Loucy (cell line): ENCODE measurements at regions not wholly inside any gene's neighbourhood (a gene's known extent, or its start where the extent isn't known, plus 50 kb on each side); places are given as distances from the start of the nearest gene placed in this dataset.

ENCODE experiments used
- H2AFZ ChIP-seq: fragments of 200-600 bp; sonication (generic); 2 replicates; pipeline ENCODE4 v1.6.0; 2016; ENCODE audit warnings: antibody characterized with exemption, mild to moderate bottlenecking, low read length, moderate library complexity
- H3F3A ChIP-seq: fragments of 200-600 bp; 2 replicates; pipeline ENCODE4 v1.6.0; 2016; ENCODE audit warnings: antibody characterized with exemption, low read depth, mild to moderate bottlenecking
- H3K27me3 ChIP-seq: fragments of 200-600 bp; sonication (generic); 2 replicates; pipeline ENCODE4 v1.6.1; 2014; ENCODE audit warnings: low read length, mild to moderate bottlenecking; ENCODE audit not compliant: insufficient read depth, poor library complexity, severe bottlenecking
- H3K36me3 ChIP-seq: fragments of 200-600 bp; sonication (generic); 2 replicates; pipeline ENCODE4 v1.6.1; 2016; ENCODE audit warnings: low read length; ENCODE audit not compliant: insufficient read depth
- H3K4me1 ChIP-seq: fragments of 200-600 bp; sonication (generic); 2 replicates; pipeline ENCODE4 v1.5.1; 2014; ENCODE audit warnings: low read length, mild to moderate bottlenecking; ENCODE audit not compliant: insufficient read depth, poor library complexity, severe bottlenecking
- H3K4me2 ChIP-seq: fragments of 200-600 bp; sonication (generic); 2 replicates; pipeline ENCODE4 v1.6.0; 2014; ENCODE audit warnings: antibody characterized with exemption, low read length, low read depth, mild to moderate bottlenecking; ENCODE audit not compliant: poor library complexity, severe bottlenecking
- H3K4me3 ChIP-seq: fragments of 200-600 bp; sonication (generic); 2 replicates; pipeline ENCODE4 v1.5.1; 2014; ENCODE audit warnings: low read length, mild to moderate bottlenecking, mixed read lengths; ENCODE audit not compliant: poor library complexity, severe bottlenecking
- H3K79me2 ChIP-seq: fragments of 200-600 bp; sonication (generic); 2 replicates; pipeline ENCODE4 v1.6.1; 2014; ENCODE audit warnings: low read length; ENCODE audit not compliant: insufficient read depth
- H3K9ac ChIP-seq: fragments of 200-600 bp; sonication (generic); 2 replicates; pipeline ENCODE4 v1.6.0; 2014; ENCODE audit warnings: mild to moderate bottlenecking, low read depth, low read length, moderate library complexity; ENCODE audit not compliant: poor library complexity, severe bottlenecking
- H3K9me2 ChIP-seq: fragments of 200-600 bp; sonication (generic); replicated peaks from 2 replicates; pipeline ENCODE4 v1.6.1; 2016; ENCODE audit warnings: low read depth, low read length, mixed read lengths
- H3K9me3 ChIP-seq: fragments of 200-600 bp; sonication (generic); 2 replicates; pipeline ENCODE4 v1.6.1; 2014; ENCODE audit warnings: mild to moderate bottlenecking, antibody characterized with exemption, low read length, low read depth; ENCODE audit not compliant: insufficient read depth
- H4K20me1 ChIP-seq: fragments of 200-600 bp; sonication (generic); 2 replicates; pipeline ENCODE4 v1.6.0; 2014; ENCODE audit warnings: antibody characterized with exemption, low read length, mild to moderate bottlenecking; ENCODE audit not compliant: insufficient read depth, poor library complexity, severe bottlenecking
- CTCF ChIP-seq: fragments of 200-600 bp; sonication (generic); conservative IDR thresholded peaks from 2 replicates; pipeline ENCODE4 v1.5.1; 2014; ENCODE audit warnings: mild to moderate bottlenecking, antibody characterized with exemption, low read length
- EZH2phosphoT487 ChIP-seq: fragments of 200-600 bp; IDR thresholded peaks from 2 replicates; pipeline ENCODE4 v1.6.1; 2018; ENCODE audit warnings: antibody characterized with exemption, mild to moderate bottlenecking, moderate library complexity, borderline replicate concordance

- Histone ChIP-seq H3F3A (no peaks in the 10 kb centered on the region), H3K9me3 (no peaks in the 10 kb centered on the region), H4K20me1 (no peaks in the 10 kb centered on the region), H3K27me3 (peaks cover 9% of the 10 kb centered on the region), H3K4me3 (no peak overlapping the region), H3K9ac (no peak overlapping the region), H3K36me3 (no peaks in the 10 kb centered on the region), H3K9me2 (no peaks in the 10 kb centered on the region), H3K4me2 (no peak overlapping the region), H3K79me2 (no peaks in the 10 kb centered on the region), H2AFZ (no peak overlapping the region), H3K4me1 (no peaks in the 10 kb centered on the region)
- TF ChIP-seq EZH2phosphoT487 (no peak), CTCF (no peak)
Observed at GRCh38 chr2:18073601-18074000, 195.1 kb downstream of the KCNS3 start.

- H3F3A ChIP-seq, result no peaks in the 10 kb centered on the region
- H3K9ac ChIP-seq, result no peak overlapping the region
- no peaks in the 10 kb centered on the region for H3K4me1 ChIP-seq
- no peaks in the 10 kb centered on the region for H3K79me2 ChIP-seq
- H2AFZ ChIP-seq, result no peak overlapping the region
- no peaks in the 10 kb centered on the region for H3K9me2 ChIP-seq
- no peak overlapping the region for H3K4me2 ChIP-seq
- peaks cover 3% of the 10 kb centered on the region for H3K27me3 ChIP-seq
- no peak for TF ChIP-seq EZH2phosphoT487
- no peak for TF ChIP-seq CTCF
- H3K36me3 ChIP-seq, result no peaks in the 10 kb centered on the region
- H3K9me3 ChIP-seq, result no peaks in the 10 kb centered on the region
- H3K4me3 ChIP-seq, result no peak overlapping the region
- no peaks in the 10 kb centered on the region for H4K20me1 ChIP-seq
Observed at GRCh38 chr2:18067588-18068384, 189.3 kb downstream of the KCNS3 start.

GRCh38 chr2:18066894-18067293 lies 188.4 kb downstream of the KCNS3 start:
- no peaks in the 10 kb centered on the region for H4K20me1 ChIP-seq
- H2AFZ ChIP-seq, result no peak overlapping the region
- no peaks in the 10 kb centered on the region for H3K9me3 ChIP-seq
- H3K4me3 ChIP-seq, result no peak overlapping the region
- H3K9me2 ChIP-seq, result no peaks in the 10 kb centered on the region
- H3K9ac ChIP-seq, result no peak overlapping the region
- TF ChIP-seq EZH2phosphoT487, result no peak
- no peak for TF ChIP-seq CTCF
- H3K4me1 ChIP-seq, result no peaks in the 10 kb centered on the region
- H3K4me2 ChIP-seq, result no peak overlapping the region
- H3K79me2 ChIP-seq, result no peaks in the 10 kb centered on the region
- H3F3A ChIP-seq, result no peaks in the 10 kb centered on the region
- no peaks in the 10 kb centered on the region for H3K36me3 ChIP-seq
- no peaks in the 10 kb centered on the region for H3K27me3 ChIP-seq
